Vagina (tissue), 2 donors: ENCODE measurements at regions not wholly inside any gene's neighbourhood (a gene's known extent, or its start where the extent isn't known, plus 50 kb on each side); places are given as distances from the start of the nearest gene placed in this dataset.

Experiments
- CTCF ChIP-seq, 3 experiments: fragments of 450-650 bp in 2 of 3; fragments of 200-600 bp in 1 of 3; sonication (generic) in 1 of 3; IDR thresholded peaks; one replicate each; pipeline ENCODE4 v1.5.1; 2017 to 2019; ENCODE audit warnings: antibody characterized with exemption in 3 of 3, mild to moderate bottlenecking in 2 of 3, moderate library complexity in 2 of 3
- POLR2AphosphoS5 ChIP-seq, 2 donors: sonication (generic); formaldehyde crosslinking; IDR thresholded peaks; one replicate each; pipeline ENCODE4 v1.9.0; 2017; ENCODE audit warnings: antibody characterized with exemption in 2 of 2, mild to moderate bottlenecking in 2 of 2, low read depth in 1 of 2; ENCODE audit not compliant: insufficient read depth in 1 of 2

- TF ChIP-seq POLR2AphosphoS5 (IDR thresholded peaks at IDR 0.05; ENCODE audit: insufficient read depth in 1 of 2, low read depth in 1 of 2), result no peak
- no peak for TF ChIP-seq CTCF (IDR thresholded peaks at IDR 0.05)
Measured at GRCh38 chr9:36486933-36487481, 85.7 kb upstream of the MELK start.
